ENCODE measurements at regions not wholly inside any gene's neighbourhood (a gene's known extent, or its start where the extent isn't known, plus 50 kb on each side); places are given as distances from the start of the nearest gene placed in this dataset.

DNA sequence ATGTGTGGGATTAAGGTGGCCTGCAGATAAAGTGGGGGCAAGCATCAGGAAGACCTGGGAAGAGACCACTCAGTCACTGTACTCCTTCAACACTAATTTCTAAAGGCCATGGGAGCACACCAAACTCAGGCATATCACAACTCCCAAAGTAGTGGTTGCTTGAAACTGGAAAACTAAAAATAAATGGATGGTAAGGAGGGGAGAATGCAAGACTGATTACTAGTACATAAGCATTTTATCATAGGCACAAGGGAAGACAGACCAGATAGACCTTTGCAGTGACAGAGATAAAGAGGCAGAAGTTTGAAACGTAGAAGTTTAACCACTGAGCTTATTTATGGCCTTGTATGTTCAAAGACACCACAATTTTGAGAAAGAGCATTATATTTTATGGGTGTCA lies 1098.1 kb upstream of the CELF4 start:
- no peak for TF ChIP-seq EP300 (IDR thresholded peaks at IDR 0.05; ENCODE audit: borderline replicate concordance in 1 of 2, low read depth in 2 of 2, low read length in 2 of 2)
- no peak for TF ChIP-seq EZH2 (IDR thresholded peaks at IDR 0.05; ENCODE audit: low read depth, low read length, severe bottlenecking)
- TF ChIP-seq, protein P1, sequence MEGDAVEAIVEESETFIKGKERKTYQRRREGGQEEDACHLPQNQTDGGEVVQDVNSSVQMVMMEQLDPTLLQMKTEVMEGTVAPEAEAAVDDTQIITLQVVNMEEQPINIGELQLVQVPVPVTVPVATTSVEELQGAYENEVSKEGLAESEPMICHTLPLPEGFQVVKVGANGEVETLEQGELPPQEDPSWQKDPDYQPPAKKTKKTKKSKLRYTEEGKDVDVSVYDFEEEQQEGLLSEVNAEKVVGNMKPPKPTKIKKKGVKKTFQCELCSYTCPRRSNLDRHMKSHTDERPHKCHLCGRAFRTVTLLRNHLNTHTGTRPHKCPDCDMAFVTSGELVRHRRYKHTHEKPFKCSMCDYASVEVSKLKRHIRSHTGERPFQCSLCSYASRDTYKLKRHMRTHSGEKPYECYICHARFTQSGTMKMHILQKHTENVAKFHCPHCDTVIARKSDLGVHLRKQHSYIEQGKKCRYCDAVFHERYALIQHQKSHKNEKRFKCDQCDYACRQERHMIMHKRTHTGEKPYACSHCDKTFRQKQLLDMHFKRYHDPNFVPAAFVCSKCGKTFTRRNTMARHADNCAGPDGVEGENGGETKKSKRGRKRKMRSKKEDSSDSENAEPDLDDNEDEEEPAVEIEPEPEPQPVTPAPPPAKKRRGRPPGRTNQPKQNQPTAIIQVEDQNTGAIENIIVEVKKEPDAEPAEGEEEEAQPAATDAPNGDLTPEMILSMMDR (IDR thresholded peaks at IDR 0.05; ENCODE audit: control extremely low read depth in 1 of 3, insufficient read depth in 1 of 3, low read depth in 1 of 3, low read length in 3 of 3): no peak
- no peak for TF ChIP-seq YY1 (IDR thresholded peaks at IDR 0.05; ENCODE audit: low read depth, low read length)
- TF ChIP-seq, protein P2, sequence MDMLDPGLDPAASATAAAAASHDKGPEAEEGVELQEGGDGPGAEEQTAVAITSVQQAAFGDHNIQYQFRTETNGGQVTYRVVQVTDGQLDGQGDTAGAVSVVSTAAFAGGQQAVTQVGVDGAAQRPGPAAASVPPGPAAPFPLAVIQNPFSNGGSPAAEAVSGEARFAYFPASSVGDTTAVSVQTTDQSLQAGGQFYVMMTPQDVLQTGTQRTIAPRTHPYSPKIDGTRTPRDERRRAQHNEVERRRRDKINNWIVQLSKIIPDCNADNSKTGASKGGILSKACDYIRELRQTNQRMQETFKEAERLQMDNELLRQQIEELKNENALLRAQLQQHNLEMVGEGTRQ (IDR thresholded peaks at IDR 0.05; ENCODE audit: low read length): no peak
- no peak for TF ChIP-seq RFX5 (IDR thresholded peaks at IDR 0.05; ENCODE audit: borderline replicate concordance, low read depth, low read length)
- no peak for TF ChIP-seq RNF2 (IDR thresholded peaks at IDR 0.05; ENCODE audit: borderline replicate concordance, low read depth, low read length, missing control alignments, poor library complexity, severe bottlenecking)
- no peak for TF ChIP-seq POLR2A (IDR thresholded peaks at IDR 0.05; ENCODE audit: control extremely low read depth in 1 of 2, low read depth in 2 of 2, low read length in 2 of 2)
- no peak for TF ChIP-seq JUN (IDR thresholded peaks at IDR 0.05; ENCODE audit: low read depth, low read length)
- no peak for TF ChIP-seq BCL11A (IDR thresholded peaks at IDR 0.05; ENCODE audit: low read depth in 2 of 2, low read length in 2 of 2)
- TF ChIP-seq RAD21 (IDR thresholded peaks at IDR 0.05 in 1 of 2, conservative IDR thresholded peaks at IDR 0.05 in 1 of 2; ENCODE audit: low read depth in 2 of 2, low read length in 2 of 2): no peak
- TF ChIP-seq TAF1 (IDR thresholded peaks at IDR 0.05; ENCODE audit: low read depth, low read length): no peak
- TF ChIP-seq SP2 (IDR thresholded peaks at IDR 0.05; ENCODE audit: low read length): no peak

All from H1 (cell line).